H9 (cell line): ENCODE measurements at regions not wholly inside any gene's neighbourhood (a gene's known extent, or its start where the extent isn't known, plus 50 kb on each side); places are given as distances from the start of the nearest gene placed in this dataset.

ENCODE experiments used
- DNase-seq: peaks from one replicate; pipeline ENCODE4 v3.0.0-alpha.2; 2017
- H2AFZ ChIP-seq: one replicate; pipeline ENCODE4 v1.6.1; 2013; ENCODE audit warnings: mild to moderate bottlenecking, low read length, control low read depth, moderate library complexity
- H2AK5ac ChIP-seq: 2 replicates; pipeline ENCODE4 v1.6.1; 2013; ENCODE audit warnings: low read length, control low read depth, mixed read lengths; ENCODE audit not compliant: insufficient read length
- H2BK120ac ChIP-seq: one replicate; pipeline ENCODE4 v1.6.1; 2013; ENCODE audit warnings: low read depth, mild to moderate bottlenecking, low read length, control low read depth, inconsistent platforms; ENCODE audit not compliant: poor library complexity, severe bottlenecking
- H2BK12ac ChIP-seq: 2 replicates; pipeline ENCODE4 v1.6.1; 2013; ENCODE audit warnings: low read length, control low read depth, mixed read lengths, low read depth; ENCODE audit not compliant: insufficient read length
- H2BK15ac ChIP-seq: 2 replicates; pipeline ENCODE4 v1.6.1; 2013; ENCODE audit warnings: low read depth, low read length, control low read depth
- H2BK20ac ChIP-seq: one replicate; pipeline ENCODE4 v1.6.1; 2013; ENCODE audit warnings: low read depth, mild to moderate bottlenecking, low read length, control low read depth, inconsistent platforms; ENCODE audit not compliant: poor library complexity, severe bottlenecking
- H2BK5ac ChIP-seq: 2 replicates; pipeline ENCODE4 v1.6.1; 2013; ENCODE audit warnings: low read length, control low read depth, mixed read lengths; ENCODE audit not compliant: insufficient read length
- H3K14ac ChIP-seq: 2 replicates; pipeline ENCODE4 v1.6.1; 2013; ENCODE audit warnings: low read length, control low read depth; ENCODE audit not compliant: insufficient read depth
- H3K18ac ChIP-seq: 2 replicates; pipeline ENCODE4 v1.6.1; 2013; ENCODE audit warnings: low read depth, mild to moderate bottlenecking, mixed read lengths, low read length, control low read depth; ENCODE audit not compliant: insufficient read length
- H3K23ac ChIP-seq: 2 replicates; pipeline ENCODE4 v1.6.1; 2013; ENCODE audit warnings: low read length, control low read depth, mixed read lengths, low read depth; ENCODE audit not compliant: insufficient read length
- H3K23me2 ChIP-seq: 2 replicates; pipeline ENCODE4 v1.6.1; 2013; ENCODE audit warnings: low read depth, mild to moderate bottlenecking, mixed read lengths, low read length, control low read depth; ENCODE audit not compliant: insufficient read length, poor library complexity, severe bottlenecking
- H3K27ac ChIP-seq: 2 replicates; pipeline ENCODE4 v1.5.1; 2013; ENCODE audit warnings: low read length, control low read depth, mixed read lengths, low read depth; ENCODE audit not compliant: insufficient read length
- H3K27me3 ChIP-seq: 2 replicates; pipeline ENCODE4 v1.6.1; 2013; ENCODE audit warnings: low read length, control low read depth, inconsistent platforms; ENCODE audit not compliant: insufficient read depth
- H3K4ac ChIP-seq: 2 replicates; pipeline ENCODE4 v1.6.1; 2013; ENCODE audit warnings: low read depth, mild to moderate bottlenecking, control low read depth, inconsistent platforms, low read length, moderate library complexity
- H3K4me1 ChIP-seq: 2 replicates; pipeline ENCODE4 v1.6.1; 2013; ENCODE audit warnings: low read length, control low read depth, inconsistent platforms; ENCODE audit not compliant: insufficient read depth
- H3K4me2 ChIP-seq: 2 replicates; pipeline ENCODE4 v1.6.1; 2013; ENCODE audit warnings: low read length, control low read depth, mixed read lengths; ENCODE audit not compliant: insufficient read length, insufficient read depth
- H3K56ac ChIP-seq: 2 replicates; pipeline ENCODE4 v1.6.1; 2013; ENCODE audit warnings: low read depth, mild to moderate bottlenecking, mixed read lengths, low read length, control low read depth; ENCODE audit not compliant: insufficient read length
- H3K79me1 ChIP-seq: 2 replicates; pipeline ENCODE4 v1.6.1; 2013; ENCODE audit warnings: low read depth, mild to moderate bottlenecking, moderate library complexity, low read length, control low read depth, inconsistent platforms; ENCODE audit not compliant: insufficient read depth, poor library complexity, severe bottlenecking
- H3K79me2 ChIP-seq: 2 replicates; pipeline ENCODE4 v1.6.1; 2013; ENCODE audit warnings: low read length, control low read depth, inconsistent platforms; ENCODE audit not compliant: insufficient read depth
- H3K9ac ChIP-seq: 2 replicates; pipeline ENCODE4 v1.6.1; 2013; ENCODE audit warnings: low read length, control low read depth, mixed read lengths; ENCODE audit not compliant: insufficient read length; ENCODE audit errors: extremely low read depth
- H3K9me3 ChIP-seq: one replicate; pipeline ENCODE4 v1.6.1; 2013; ENCODE audit warnings: low read depth, low read length, inconsistent platforms; ENCODE audit not compliant: control insufficient read depth
- H3T11ph ChIP-seq: one replicate; pipeline ENCODE4 v1.6.1; 2013; ENCODE audit warnings: mild to moderate bottlenecking, low read length, control low read depth, inconsistent platforms
- H4K20me1 ChIP-seq: one replicate; pipeline ENCODE4 v1.6.1; 2013; ENCODE audit not compliant: control insufficient read depth, insufficient read length, insufficient read depth
- H4K5ac ChIP-seq: 2 replicates; pipeline ENCODE4 v1.6.1; 2013; ENCODE audit warnings: low read depth, mild to moderate bottlenecking, mixed read lengths, low read length, control low read depth; ENCODE audit not compliant: insufficient read length
- H4K8ac ChIP-seq: replicated peaks from 2 replicates; pipeline ENCODE4 v1.6.1; 2013; ENCODE audit warnings: low read length, control low read depth, mixed read lengths, low read depth; ENCODE audit not compliant: insufficient read length
- H4K91ac ChIP-seq: 2 replicates; pipeline ENCODE4 v1.6.1; 2013; ENCODE audit warnings: low read depth, mild to moderate bottlenecking, moderate library complexity, mixed read lengths, low read length, control low read depth; ENCODE audit not compliant: insufficient read length
- H3K27ac Mint-ChIP-seq, 3 experiments: 2 replicates in 2 of 3; 3 replicates in 1 of 3; pipeline ENCODE4 v1.8.0; 2020 to 2021; ENCODE audit warnings: mixed read lengths in 3 of 3, mild to moderate bottlenecking in 1 of 3, moderate library complexity in 1 of 3
- H3K27me3 Mint-ChIP-seq: 2 replicates; pipeline ENCODE4 v1.8.0; 2021; ENCODE audit warnings: low read depth, mild to moderate bottlenecking, moderate library complexity, mixed read lengths
- H3K36me3 Mint-ChIP-seq, 3 experiments: 2 replicates in 2 of 3; 3 replicates in 1 of 3; pipeline ENCODE4 v1.8.0; 2020 to 2021; ENCODE audit warnings: low read depth in 3 of 3, mixed read lengths in 3 of 3; ENCODE audit not compliant: insufficient read depth in 1 of 3
- H3K4me1 Mint-ChIP-seq, 2 experiments: 2 replicates each; pipeline ENCODE4 v1.8.0; 2020; ENCODE audit warnings: mixed read lengths in 2 of 2
- H3K4me3 Mint-ChIP-seq, 2 experiments: 2 replicates in 1 of 2; 3 replicates in 1 of 2; pipeline ENCODE4 v1.8.0; 2020 to 2021; ENCODE audit warnings: mild to moderate bottlenecking in 2 of 2, mixed read lengths in 2 of 2, moderate library complexity in 1 of 2
- H3K9me3 Mint-ChIP-seq, 2 experiments: 2 replicates in 1 of 2; 3 replicates in 1 of 2; pipeline ENCODE4 v1.8.0; 2020; ENCODE audit warnings: mild to moderate bottlenecking in 2 of 2, mixed read lengths in 2 of 2, moderate library complexity in 1 of 2
- WGBS: extraction: QIAGEN DNeasy Blood & Tissue Kit; methylation state at CpG from one replicate; pipeline ENCODE4 v1.1.7; 2013; ENCODE audit warnings: missing lambda C conversion rate, low lambda C conversion rate, mixed read lengths; ENCODE audit not compliant: insufficient read length; ENCODE audit errors: extremely low coverage; 5-methylcytosine and 5-hydroxymethylcytosine counted together
- TF ChIP-seq, protein P1 (sequence below): fragments of 200-600 bp; sonication (generic); conservative IDR thresholded peaks from 3 replicates; pipeline ENCODE4 v1.8.0; 2021; ENCODE audit warnings: antibody characterized with exemption, mild to moderate bottlenecking

DNA sequence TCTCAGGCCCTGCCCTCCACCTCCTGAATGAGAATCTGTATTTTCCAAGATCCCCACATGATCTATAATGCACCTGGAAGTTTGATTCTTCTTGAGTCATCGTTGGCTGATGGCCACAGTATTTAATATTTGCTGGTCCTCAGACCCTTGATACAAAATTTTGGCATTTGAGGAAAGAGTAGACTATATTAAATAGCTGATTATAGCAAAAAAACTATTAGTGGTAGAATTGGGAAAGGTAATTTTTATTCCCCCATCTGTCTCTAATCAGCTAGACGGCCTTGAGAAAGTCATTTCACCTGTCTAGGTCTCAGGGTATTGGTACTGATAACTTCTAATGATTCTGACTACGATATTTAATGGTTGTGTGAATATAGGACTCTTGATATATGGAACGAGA, 176.8 kb downstream of the BMP2 start:
- Mint-ChIP-seq H3K9me3 (no peaks in the 10 kb centered on the region), H3K4me3 (no peak overlapping the region), H3K36me3 (no peaks in the 10 kb centered on the region), H3K4me1 (peaks cover 2 to 4% of the 10 kb centered on the region in 2 experiments; a peak in 1 of 4 replicates), H3K27ac (no peak overlapping the region), H3K27me3 (no peaks in the 10 kb centered on the region)
- Histone ChIP-seq H4K20me1 (no peaks in the 10 kb centered on the region), H3K9ac (no peak overlapping the region), H4K8ac (no peak overlapping the region), H2AK5ac (no peak overlapping the region), H2BK120ac (no peak overlapping the region), H3K18ac (no peak overlapping the region), H3K27ac (no peak overlapping the region), H4K91ac (no peak overlapping the region), H2BK20ac (no peak overlapping the region), H2BK12ac (no peak overlapping the region), H3K4me1 (no peaks in the 10 kb centered on the region), H3K79me1 (no peaks in the 10 kb centered on the region), H4K5ac (no peak overlapping the region), H3K4me2 (no peak overlapping the region), H3K23me2 (no peaks in the 10 kb centered on the region), H3K56ac (no peak overlapping the region), H3K27me3 (no peaks in the 10 kb centered on the region), H3K23ac (no peak overlapping the region), H3T11ph (no peak overlapping the region), H3K9me3 (no peaks in the 10 kb centered on the region), H3K4ac (no peak overlapping the region), H3K14ac (no peak overlapping the region), H2BK5ac (no peak overlapping the region), H3K79me2 (no peaks in the 10 kb centered on the region), H2BK15ac (no peak overlapping the region), H2AFZ (no peak overlapping the region)
- no CpG with 5 or more reads among the region's 4 CpGs for WGBS
- TF ChIP-seq, protein P1, sequence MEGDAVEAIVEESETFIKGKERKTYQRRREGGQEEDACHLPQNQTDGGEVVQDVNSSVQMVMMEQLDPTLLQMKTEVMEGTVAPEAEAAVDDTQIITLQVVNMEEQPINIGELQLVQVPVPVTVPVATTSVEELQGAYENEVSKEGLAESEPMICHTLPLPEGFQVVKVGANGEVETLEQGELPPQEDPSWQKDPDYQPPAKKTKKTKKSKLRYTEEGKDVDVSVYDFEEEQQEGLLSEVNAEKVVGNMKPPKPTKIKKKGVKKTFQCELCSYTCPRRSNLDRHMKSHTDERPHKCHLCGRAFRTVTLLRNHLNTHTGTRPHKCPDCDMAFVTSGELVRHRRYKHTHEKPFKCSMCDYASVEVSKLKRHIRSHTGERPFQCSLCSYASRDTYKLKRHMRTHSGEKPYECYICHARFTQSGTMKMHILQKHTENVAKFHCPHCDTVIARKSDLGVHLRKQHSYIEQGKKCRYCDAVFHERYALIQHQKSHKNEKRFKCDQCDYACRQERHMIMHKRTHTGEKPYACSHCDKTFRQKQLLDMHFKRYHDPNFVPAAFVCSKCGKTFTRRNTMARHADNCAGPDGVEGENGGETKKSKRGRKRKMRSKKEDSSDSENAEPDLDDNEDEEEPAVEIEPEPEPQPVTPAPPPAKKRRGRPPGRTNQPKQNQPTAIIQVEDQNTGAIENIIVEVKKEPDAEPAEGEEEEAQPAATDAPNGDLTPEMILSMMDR = no peak
- DNase-seq = no peak
